Natural killer cell (primary cell): ENCODE measurements at regions not wholly inside any gene's neighbourhood (a gene's known extent, or its start where the extent isn't known, plus 50 kb on each side); places are given as distances from the start of the nearest gene placed in this dataset.

Experiments used
- ATAC-seq, 3 donors: fragments of 150-1000 bp in 2 of 3; fragments of 200-7000 bp in 1 of 3; cut with Tn5 transposase; 1 replicate in 1 of 3; 2 replicates in 2 of 3; pipeline ENCODE4 v1.10.0; 2021; ENCODE audit warnings: mild to moderate bottlenecking in 2 of 3, moderate library complexity in 2 of 3
- DNase-seq, 2 donors: peaks; one replicate each; pipeline versions ENCODE4 v3.0.0 to v3.0.0-alpha.2; 2013 to 2021; ENCODE audit warnings: mixed read lengths in 1 of 2
- H3K27ac ChIP-seq: one replicate; pipeline ENCODE4 v1.5.1; 2013; ENCODE audit warnings: mild to moderate bottlenecking, low read length
- H3K27me3 ChIP-seq: one replicate; pipeline ENCODE4 v1.6.1; 2013; ENCODE audit warnings: low read length; ENCODE audit not compliant: control insufficient read depth, insufficient read depth
- H3K36me3 ChIP-seq: one replicate; pipeline ENCODE4 v1.6.1; 2013; ENCODE audit warnings: low read length; ENCODE audit not compliant: control insufficient read depth, insufficient read depth
- H3K4me1 ChIP-seq: one replicate; pipeline ENCODE4 v1.6.1; 2013; ENCODE audit warnings: low read length; ENCODE audit not compliant: control insufficient read depth, insufficient read depth
- H3K4me3 ChIP-seq: one replicate; pipeline ENCODE4 v1.5.1; 2013; ENCODE audit warnings: low read length
- H3K9me3 ChIP-seq: one replicate; pipeline ENCODE4 v1.6.1; 2013; ENCODE audit warnings: low read length; ENCODE audit not compliant: control insufficient read depth, insufficient read depth
- H3K27ac Mint-ChIP-seq, 2 donors: one replicate each; pipeline ENCODE4 v1.8.0; 2022; ENCODE audit warnings: mild to moderate bottlenecking in 2 of 2, mixed read lengths in 2 of 2, moderate library complexity in 1 of 2
- H3K27me3 Mint-ChIP-seq, 2 donors: one replicate each; pipeline ENCODE4 v1.8.0; 2022; ENCODE audit warnings: low read depth in 2 of 2, mixed read lengths in 2 of 2
- H3K36me3 Mint-ChIP-seq: one replicate; pipeline ENCODE4 v1.8.0; 2022; ENCODE audit warnings: mixed read lengths
- H3K4me1 Mint-ChIP-seq, 2 donors: one replicate each; pipeline ENCODE4 v1.8.0; 2022; ENCODE audit warnings: mixed read lengths in 2 of 2
- H3K4me3 Mint-ChIP-seq: one replicate; pipeline ENCODE4 v1.8.0; 2022; ENCODE audit warnings: mild to moderate bottlenecking, moderate library complexity, mixed read lengths
- H3K9me3 Mint-ChIP-seq, 2 donors: one replicate each; pipeline ENCODE4 v1.8.0; 2022; ENCODE audit warnings: mixed read lengths in 2 of 2
- WGBS: methylation state at CpG from one replicate; pipeline ENCODE4 v1.1.7; 2013; ENCODE audit warnings: missing lambda C conversion rate; ENCODE audit not compliant: insufficient coverage; 5-methylcytosine and 5-hydroxymethylcytosine counted together
- intact Hi-C: fragments of 100-400 bp; cut with micrococcal nuclease; formaldehyde crosslinking; loops from one replicate; pipeline ENCODE4 v1.14.2; 2022
- TF ChIP-seq, protein P1 (sequence below): fragments of 200-600 bp; IDR thresholded peaks from one replicate; pipeline ENCODE4 v1.8.0; 2022; ENCODE audit warnings: antibody characterized with exemption

DNA sequence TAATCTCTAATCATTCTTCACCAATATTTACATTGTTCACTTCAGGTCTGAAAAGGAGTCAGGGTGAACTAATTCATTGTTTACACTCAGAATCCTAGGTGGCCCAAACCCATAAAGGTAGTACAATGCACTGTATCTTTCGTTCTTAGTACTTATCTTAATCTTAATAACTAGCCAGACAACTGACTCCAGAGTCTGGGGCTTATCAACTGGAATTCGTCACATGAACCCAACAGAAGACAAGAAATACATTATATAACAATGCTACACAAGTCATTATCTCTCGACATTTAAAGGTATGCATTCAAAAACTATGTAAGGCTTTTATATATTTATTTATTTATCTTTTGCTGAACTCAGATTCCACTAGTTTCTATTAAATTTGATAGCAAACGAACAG lies 125.9 kb upstream of the ESRRG start:
- H3K9me3 ChIP-seq, result no peaks in the 10 kb centered on the region
- DNase-seq, result no peak
- H3K27me3 ChIP-seq, result no peaks in the 10 kb centered on the region
- no peaks in the 10 kb centered on the region for H3K4me1 ChIP-seq
- Mint-ChIP-seq H3K9me3 (peaks cover 11 to 17% of the 10 kb centered on the region in 2 donors), H3K27me3 (no peaks in the 10 kb centered on the region), H3K27ac (no peak overlapping the region), H3K4me3 (no peak overlapping the region), H3K36me3 (no peaks in the 10 kb centered on the region), H3K4me1 (no peaks in the 10 kb centered on the region)
- no peak overlapping the region for H3K27ac ChIP-seq
- H3K4me3 ChIP-seq, result no peak overlapping the region
- ATAC-seq, result no peak
- intact Hi-C loops, result no loop called here
- no peaks in the 10 kb centered on the region for H3K36me3 ChIP-seq
- TF ChIP-seq, protein P1, sequence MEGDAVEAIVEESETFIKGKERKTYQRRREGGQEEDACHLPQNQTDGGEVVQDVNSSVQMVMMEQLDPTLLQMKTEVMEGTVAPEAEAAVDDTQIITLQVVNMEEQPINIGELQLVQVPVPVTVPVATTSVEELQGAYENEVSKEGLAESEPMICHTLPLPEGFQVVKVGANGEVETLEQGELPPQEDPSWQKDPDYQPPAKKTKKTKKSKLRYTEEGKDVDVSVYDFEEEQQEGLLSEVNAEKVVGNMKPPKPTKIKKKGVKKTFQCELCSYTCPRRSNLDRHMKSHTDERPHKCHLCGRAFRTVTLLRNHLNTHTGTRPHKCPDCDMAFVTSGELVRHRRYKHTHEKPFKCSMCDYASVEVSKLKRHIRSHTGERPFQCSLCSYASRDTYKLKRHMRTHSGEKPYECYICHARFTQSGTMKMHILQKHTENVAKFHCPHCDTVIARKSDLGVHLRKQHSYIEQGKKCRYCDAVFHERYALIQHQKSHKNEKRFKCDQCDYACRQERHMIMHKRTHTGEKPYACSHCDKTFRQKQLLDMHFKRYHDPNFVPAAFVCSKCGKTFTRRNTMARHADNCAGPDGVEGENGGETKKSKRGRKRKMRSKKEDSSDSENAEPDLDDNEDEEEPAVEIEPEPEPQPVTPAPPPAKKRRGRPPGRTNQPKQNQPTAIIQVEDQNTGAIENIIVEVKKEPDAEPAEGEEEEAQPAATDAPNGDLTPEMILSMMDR, result no peak
- 66% methylated on average over 2 of the region's 4 CpGs for WGBS

DNA sequence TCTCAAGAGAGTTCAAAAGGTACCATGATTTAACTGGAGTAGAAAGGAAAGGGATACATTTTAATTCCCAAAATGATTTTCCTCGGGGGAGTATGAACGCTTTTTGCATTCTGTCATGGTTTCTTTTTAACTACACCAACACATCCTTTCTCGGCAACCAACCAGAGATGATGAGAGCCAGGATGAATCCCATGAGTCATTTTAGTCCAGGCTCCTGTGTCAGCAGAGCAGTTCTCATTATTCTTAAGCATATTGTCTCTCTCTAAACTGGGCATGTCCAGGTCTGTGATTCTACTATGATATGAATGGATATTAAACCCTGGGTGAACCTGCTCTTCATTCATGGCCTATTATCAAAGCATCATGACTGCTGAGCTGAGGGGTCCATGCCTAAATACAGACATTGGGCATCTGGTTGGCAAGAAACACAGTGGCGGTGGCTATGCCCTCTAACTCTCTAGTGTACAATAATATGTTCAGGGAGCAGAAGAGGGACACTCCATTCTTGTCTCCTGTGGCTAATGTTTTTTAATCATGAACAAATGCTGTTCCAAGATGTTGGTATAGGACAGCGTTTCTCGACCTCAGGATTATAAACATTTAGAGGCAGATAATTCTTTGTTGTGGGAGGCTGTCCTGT lies 124.3 kb upstream of the ESRRG start:
- intact Hi-C loops, result no loop called here
- no peaks in the 10 kb centered on the region for H3K4me1 Mint-ChIP-seq
- Histone ChIP-seq H3K36me3 (no peaks in the 10 kb centered on the region), H3K4me1 (no peaks in the 10 kb centered on the region), H3K27me3 (no peaks in the 10 kb centered on the region), H3K27ac (no peak overlapping the region), H3K9me3 (no peaks in the 10 kb centered on the region), H3K4me3 (no peak overlapping the region)
- H3K36me3 Mint-ChIP-seq, result no peaks in the 10 kb centered on the region
- ATAC-seq (no peak), DNase-seq (no peak)
- WGBS, result 86% methylated on average over 6 of the region's 6 CpGs
- H3K27ac Mint-ChIP-seq, result no peak overlapping the region
- peaks cover 6 to 13% of the 10 kb centered on the region in 2 donors for H3K9me3 Mint-ChIP-seq
- no peaks in the 10 kb centered on the region for H3K27me3 Mint-ChIP-seq
- TF ChIP-seq, protein P1, result no peak
- H3K4me3 Mint-ChIP-seq, result no peak overlapping the region

DNA sequence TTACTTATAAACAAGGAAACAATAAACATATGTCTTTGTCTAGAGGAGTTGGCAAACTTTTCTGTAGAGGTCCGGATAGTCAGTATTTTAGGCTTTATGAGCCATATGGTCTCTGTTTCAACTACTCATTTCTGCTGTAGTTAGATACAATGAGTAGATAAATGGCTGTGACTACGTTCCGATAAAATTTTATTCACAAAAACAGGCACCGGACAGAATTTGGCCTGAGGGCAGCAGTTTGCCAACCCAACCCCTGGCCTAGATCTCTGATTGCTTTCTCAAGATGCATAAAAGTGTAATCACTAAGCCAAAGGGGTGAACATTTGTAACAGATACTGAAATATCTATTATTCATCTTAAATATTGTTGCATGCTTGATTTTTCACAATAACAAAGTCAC lies 123.1 kb upstream of the ESRRG start:
- no peak overlapping the region for H3K4me3 ChIP-seq
- H3K4me3 Mint-ChIP-seq, result no peak overlapping the region
- 92% methylated on average over 4 of the region's 4 CpGs for WGBS
- no peaks in the 10 kb centered on the region for H3K36me3 ChIP-seq
- H3K27me3 ChIP-seq, result no peaks in the 10 kb centered on the region
- intact Hi-C loops, result no loop called here
- ATAC-seq (no peak), DNase-seq (no peak)
- H3K27me3 Mint-ChIP-seq, result no peaks in the 10 kb centered on the region
- H3K36me3 Mint-ChIP-seq, result no peaks in the 10 kb centered on the region
- TF ChIP-seq, protein P1, result no peak
- H3K4me1 ChIP-seq, result no peaks in the 10 kb centered on the region
- H3K9me3 ChIP-seq, result no peaks in the 10 kb centered on the region
- H3K27ac Mint-ChIP-seq, result no peak overlapping the region
- no peaks in the 10 kb centered on the region for H3K4me1 Mint-ChIP-seq
- H3K9me3 Mint-ChIP-seq, result peaks cover 3 to 11% of the 10 kb centered on the region in 2 donors
- no peak overlapping the region for H3K27ac ChIP-seq

DNA sequence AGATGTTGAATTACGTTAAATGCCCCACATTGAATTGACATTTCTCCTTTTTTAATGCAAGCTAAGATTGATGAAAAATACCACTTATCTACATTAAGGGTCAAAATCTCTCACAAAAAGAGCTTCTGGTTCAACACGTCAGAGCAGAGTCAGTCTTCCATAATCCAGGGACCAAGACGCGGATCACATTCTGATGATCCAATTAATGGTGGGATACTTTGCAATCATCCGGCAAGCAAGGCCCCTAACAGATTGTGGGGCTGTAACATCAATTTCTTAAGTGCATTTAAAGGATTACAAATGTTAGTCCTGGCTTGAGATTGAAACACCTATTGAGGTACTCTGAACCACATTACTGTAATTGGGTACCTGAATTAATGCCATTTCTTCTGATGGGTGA lies 120.2 kb upstream of the ESRRG start:
- WGBS, result 95% methylated on average over 5 of the region's 5 CpGs
- no peak overlapping the region for H3K4me3 Mint-ChIP-seq
- intact Hi-C loops, result no loop called here

More for the DNA sequence above, 120.2 kb upstream of the ESRRG start:
- Mint-ChIP-seq H3K9me3 (peaks cover 7 to 13% of the 10 kb centered on the region in 2 donors), H3K4me1 (no peaks in the 10 kb centered on the region), H3K36me3 (no peaks in the 10 kb centered on the region), H3K27ac (no peak overlapping the region), H3K27me3 (no peaks in the 10 kb centered on the region)
- Histone ChIP-seq H3K4me1 (no peaks in the 10 kb centered on the region), H3K4me3 (no peak overlapping the region), H3K27me3 (no peaks in the 10 kb centered on the region), H3K9me3 (no peaks in the 10 kb centered on the region), H3K36me3 (no peaks in the 10 kb centered on the region), H3K27ac (no peak overlapping the region)
- TF ChIP-seq, protein P1, result no peak
- ATAC-seq (no peak), DNase-seq (no peak)
